ENCODE measurements at regions not wholly inside any gene's neighbourhood (a gene's known extent, or its start where the extent isn't known, plus 50 kb on each side); places are given as distances from the start of the nearest gene placed in this dataset.

- TF ChIP-seq EZH2 (optimal IDR thresholded peaks at IDR 0.05; ENCODE audit: low read depth, low read length) (no peak), CTCF (IDR thresholded peaks at IDR 0.05; ENCODE audit: low read length) (no peak)
These were observed 306.5 kb upstream of the MAP3K7 start for GRCh38 chr6:90893400-90893799.

All from MM.1S (cell line).